GM19468 (cell line): ENCODE measurements at regions not wholly inside any gene's neighbourhood (a gene's known extent, or its start where the extent isn't known, plus 50 kb on each side); places are given as distances from the start of the nearest gene placed in this dataset.
"Not testable (repeated sequence)": the region's sequence is repeated elsewhere in the genome, so short reads cannot be mapped to it uniquely, and the experiment has no call there.

Experiments used
- ATAC-seq: cut with Tn5 transposase; IDR thresholded peaks from one replicate; pipeline ENCODE4 v1.9.1; 2021; ENCODE audit warnings: mild to moderate bottlenecking, moderate library complexity, moderate number of reproducible peaks; ENCODE audit not compliant: unreplicated experiment; ENCODE audit errors: extremely low read depth

GRCh38 chr14:81584495-81584894 is 50.8 kb upstream of the SEL1L start:
- ATAC-seq: no peak

- ATAC-seq: no peak
Observed at GRCh38 chr14:81589381-81590065, 55.9 kb upstream of the SEL1L start.

- no peak for ATAC-seq
Observed at GRCh38 chr14:81591266-81591665, 57.6 kb upstream of the SEL1L start.

GRCh38 chr14:81594012-81594411 is 60.4 kb upstream of the SEL1L start:
- ATAC-seq: no peak

GRCh38 chr14:81605660-81606059 is 72.0 kb upstream of the SEL1L start:
- no peak for ATAC-seq

- no peak for ATAC-seq
Observed at GRCh38 chr14:81613341-81614045, 79.8 kb upstream of the SEL1L start.

GRCh38 chr14:81614302-81614701 is 80.6 kb upstream of the SEL1L start:
- not testable (repeated sequence) for ATAC-seq

- no peak for ATAC-seq
Observed at GRCh38 chr14:81618695-81619094, 85.0 kb upstream of the SEL1L start.

- ATAC-seq: no peak
Observed at GRCh38 chr14:81619816-81620215, 86.2 kb upstream of the SEL1L start.

- ATAC-seq: not testable (repeated sequence)
Observed at GRCh38 chr14:81623771-81624396, 90.2 kb upstream of the SEL1L start.

- ATAC-seq: no peak
Observed at GRCh38 chr14:81625343-81625742, 91.7 kb upstream of the SEL1L start.

GRCh38 chr14:81632157-81632556 is 98.5 kb upstream of the SEL1L start:
- no peak for ATAC-seq

GRCh38 chr14:81633496-81633895 is 99.8 kb upstream of the SEL1L start:
- no peak for ATAC-seq

- ATAC-seq: no peak
Observed at GRCh38 chr14:81637639-81638038, 104.0 kb upstream of the SEL1L start.

GRCh38 chr14:81638656-81639280 is 105.1 kb upstream of the SEL1L start:
- ATAC-seq: no peak

- ATAC-seq: no peak
Observed at GRCh38 chr14:81653626-81654025, 120.0 kb upstream of the SEL1L start.

- ATAC-seq: no peak
Observed at GRCh38 chr14:81655423-81656314, 122.0 kb upstream of the SEL1L start.

- no peak for ATAC-seq
Observed at GRCh38 chr14:81656811-81657210, 123.2 kb upstream of the SEL1L start.

GRCh38 chr14:81662066-81662465 is 128.4 kb upstream of the SEL1L start:
- ATAC-seq: no peak

GRCh38 chr14:81662570-81663197 is 129.0 kb upstream of the SEL1L start:
- ATAC-seq: no peak
